Fibroblast of lung (primary cell): ENCODE measurements at regions not wholly inside any gene's neighbourhood (a gene's known extent, or its start where the extent isn't known, plus 50 kb on each side); places are given as distances from the start of the nearest gene placed in this dataset.

Source experiments
- EZH2 ChIP-seq: IDR thresholded peaks from 2 replicates; pipeline ENCODE4 v1.5.1; 2012; ENCODE audit warnings: low read length, control low read depth, mild to moderate bottlenecking; ENCODE audit errors: missing control alignments
- TF ChIP-seq, protein P1 (sequence below), 2 donors: IDR thresholded peaks in 1 of 2; conservative IDR thresholded peaks in 1 of 2; 1 replicate in 1 of 2; 2 replicates in 1 of 2; pipeline ENCODE4 v1.5.1; 2011 to 2012; ENCODE audit warnings: low read length in 2 of 2, control low read depth in 1 of 2, inconsistent platforms in 1 of 2, low read depth in 1 of 2, mild to moderate bottlenecking in 1 of 2

DNA sequence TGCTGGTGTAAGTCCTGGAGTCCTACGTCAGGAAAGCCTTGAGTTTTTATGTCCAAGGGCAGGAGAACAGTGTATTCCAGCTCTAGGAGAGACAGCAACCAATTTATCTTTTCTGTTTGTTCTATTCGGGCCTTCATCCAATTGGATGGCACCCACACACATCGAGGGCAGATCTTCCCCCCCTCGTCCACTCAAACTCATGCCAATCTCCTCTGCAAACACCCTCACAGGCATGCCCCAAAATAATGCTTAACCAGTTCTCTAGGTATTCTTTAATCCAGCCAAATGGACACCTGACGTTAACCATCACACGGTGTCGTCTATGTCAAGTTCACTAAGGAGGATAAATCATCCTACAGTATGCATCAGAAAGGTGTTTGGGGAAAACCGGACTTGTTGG, 102.5 kb upstream of the TRPM1 start:
- TF ChIP-seq EZH2, result no peak
- TF ChIP-seq, protein P1, sequence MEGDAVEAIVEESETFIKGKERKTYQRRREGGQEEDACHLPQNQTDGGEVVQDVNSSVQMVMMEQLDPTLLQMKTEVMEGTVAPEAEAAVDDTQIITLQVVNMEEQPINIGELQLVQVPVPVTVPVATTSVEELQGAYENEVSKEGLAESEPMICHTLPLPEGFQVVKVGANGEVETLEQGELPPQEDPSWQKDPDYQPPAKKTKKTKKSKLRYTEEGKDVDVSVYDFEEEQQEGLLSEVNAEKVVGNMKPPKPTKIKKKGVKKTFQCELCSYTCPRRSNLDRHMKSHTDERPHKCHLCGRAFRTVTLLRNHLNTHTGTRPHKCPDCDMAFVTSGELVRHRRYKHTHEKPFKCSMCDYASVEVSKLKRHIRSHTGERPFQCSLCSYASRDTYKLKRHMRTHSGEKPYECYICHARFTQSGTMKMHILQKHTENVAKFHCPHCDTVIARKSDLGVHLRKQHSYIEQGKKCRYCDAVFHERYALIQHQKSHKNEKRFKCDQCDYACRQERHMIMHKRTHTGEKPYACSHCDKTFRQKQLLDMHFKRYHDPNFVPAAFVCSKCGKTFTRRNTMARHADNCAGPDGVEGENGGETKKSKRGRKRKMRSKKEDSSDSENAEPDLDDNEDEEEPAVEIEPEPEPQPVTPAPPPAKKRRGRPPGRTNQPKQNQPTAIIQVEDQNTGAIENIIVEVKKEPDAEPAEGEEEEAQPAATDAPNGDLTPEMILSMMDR (conservative IDR thresholded peaks at IDR 0.05 in 1 of 2, IDR thresholded peaks at IDR 0.05 in 1 of 2; ENCODE audit: low read depth in 1 of 2, low read length in 2 of 2), result no peak
